ENCODE measurements at regions not wholly inside any gene's neighbourhood (a gene's known extent, or its start where the extent isn't known, plus 50 kb on each side); places are given as distances from the start of the nearest gene placed in this dataset.
"Not testable (repeated sequence)": the region's sequence is repeated elsewhere in the genome, so short reads cannot be mapped to it uniquely, and the experiment has no call there.

GRCh38 chr12:72753571-72753970 is 481.4 kb downstream of the TRHDE start:
- Histone ChIP-seq H3K27me3 (ENCODE audit: control insufficient read depth in 1 of 2, insufficient read depth in 2 of 2, low read length in 2 of 2) (no peaks in the 10 kb centered on the region), H3K27ac (ENCODE audit: low read depth in 1 of 2, low read length in 2 of 2) (no peak overlapping the region), H3K9me3 (ENCODE audit: control insufficient read depth in 1 of 2, insufficient read depth in 1 of 2, low read length in 2 of 2) (peaks cover 0 to 16% of the 10 kb centered on the region in 2 experiments), H3K4me1 (ENCODE audit: insufficient read depth, low read length) (no peaks in the 10 kb centered on the region), H3K4me3 (ENCODE audit: low read length) (no peak overlapping the region), H3K36me3 (ENCODE audit: insufficient read depth, low read length) (no peaks in the 10 kb centered on the region)
- Mint-ChIP-seq H3K36me3 (ENCODE audit: low read depth) (no peaks in the 10 kb centered on the region), H3K4me1 (ENCODE audit: low read depth) (no peaks in the 10 kb centered on the region), H3K27ac (no peak overlapping the region), H3K9me3 (peaks cover 9% of the 10 kb centered on the region), H3K4me3 (no peak overlapping the region), H3K27me3 (no peaks in the 10 kb centered on the region)
- intact Hi-C loops (cut with DNase I, micrococcal nuclease): no loop called here
- ATAC-seq (ENCODE audit: poor library complexity) (no peak), DNase-seq (no peak)
- POLR2A ChIA-PET: no interaction called here
- TF ChIP-seq CTCF (IDR thresholded peaks at IDR 0.05): no peak
- CTCF ChIA-PET: no interaction called here

DNA sequence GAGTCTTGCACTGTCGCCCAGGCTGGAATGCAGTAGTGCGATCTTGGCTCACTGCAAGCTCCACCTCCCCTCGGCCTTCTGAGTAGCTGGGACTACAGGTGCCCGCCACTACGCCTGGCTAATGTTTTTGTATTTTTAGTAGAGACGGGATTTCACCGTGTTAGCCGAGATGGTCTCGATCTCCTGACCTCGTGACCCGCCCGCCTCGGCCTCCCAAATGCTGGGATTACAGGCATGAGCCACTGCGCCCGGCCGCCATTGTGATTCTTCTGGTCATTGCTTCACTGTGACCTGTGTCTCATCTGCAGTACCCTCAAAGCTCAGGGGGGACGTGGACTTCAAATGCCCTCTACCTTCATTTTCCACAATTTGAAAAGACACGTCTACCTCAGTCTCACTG is 481.9 kb downstream of the TRHDE start:
- DNase-seq; H3K4me3 Mint-ChIP-seq; H3K36me3 Mint-ChIP-seq (ENCODE audit: low read depth); POLR2A ChIA-PET; H3K4me1 ChIP-seq (ENCODE audit: insufficient read depth, low read length); ATAC-seq (ENCODE audit: poor library complexity); H3K27ac Mint-ChIP-seq; CTCF ChIA-PET; H3K27ac ChIP-seq (ENCODE audit: low read depth in 1 of 2, low read length in 2 of 2); H3K4me1 Mint-ChIP-seq (ENCODE audit: low read depth); H3K4me3 ChIP-seq (ENCODE audit: low read length); intact Hi-C loops (cut with DNase I, micrococcal nuclease); H3K36me3 ChIP-seq (ENCODE audit: insufficient read depth, low read length); H3K27me3 Mint-ChIP-seq; H3K27me3 ChIP-seq (ENCODE audit: control insufficient read depth in 1 of 2, insufficient read depth in 2 of 2, low read length in 2 of 2): not testable (repeated sequence)
- H3K9me3 Mint-ChIP-seq: peaks cover 11% of the 10 kb centered on the region
- peaks cover 4 to 16% of the 10 kb centered on the region in 2 experiments for H3K9me3 ChIP-seq (ENCODE audit: control insufficient read depth in 1 of 2, insufficient read depth in 1 of 2, low read length in 2 of 2)

GRCh38 chr12:72766517-72766916 is 494.3 kb downstream of the TRHDE start:
- no peak overlapping the region for H3K4me3 Mint-ChIP-seq
- no peak overlapping the region for H3K27ac Mint-ChIP-seq
- Histone ChIP-seq H3K9me3 (ENCODE audit: control insufficient read depth in 1 of 2, insufficient read depth in 1 of 2, low read length in 2 of 2) (peaks cover 0 to 4% of the 10 kb centered on the region in 2 experiments), H3K27ac (ENCODE audit: low read depth in 1 of 2, low read length in 2 of 2) (no peak overlapping the region), H3K4me1 (ENCODE audit: insufficient read depth, low read length) (no peaks in the 10 kb centered on the region), H3K27me3 (ENCODE audit: control insufficient read depth in 1 of 2, insufficient read depth in 2 of 2, low read length in 2 of 2) (no peaks in the 10 kb centered on the region), H3K36me3 (ENCODE audit: insufficient read depth, low read length) (no peaks in the 10 kb centered on the region), H3K4me3 (ENCODE audit: low read length) (no peak overlapping the region)
- intact Hi-C loops (cut with DNase I, micrococcal nuclease): no loop called here
- DNase-seq (no peak), ATAC-seq (ENCODE audit: poor library complexity) (no peak)
- POLR2A ChIA-PET: no interaction called here
- no peaks in the 10 kb centered on the region for H3K36me3 Mint-ChIP-seq (ENCODE audit: low read depth)
- H3K27me3 Mint-ChIP-seq: no peaks in the 10 kb centered on the region
- CTCF ChIA-PET: no interaction called here
- no peak for TF ChIP-seq CTCF (IDR thresholded peaks at IDR 0.05)
- peaks cover 8% of the 10 kb centered on the region for H3K9me3 Mint-ChIP-seq
- no peaks in the 10 kb centered on the region for H3K4me1 Mint-ChIP-seq (ENCODE audit: low read depth)

- H3K9me3 ChIP-seq (ENCODE audit: control insufficient read depth in 1 of 2, insufficient read depth in 1 of 2, low read length in 2 of 2): no peaks in the 10 kb centered on the region
- no peaks in the 10 kb centered on the region for H3K4me1 ChIP-seq (ENCODE audit: insufficient read depth, low read length)
- ATAC-seq (ENCODE audit: poor library complexity) (no peak), DNase-seq (no peak)
- intact Hi-C loops (cut with DNase I, micrococcal nuclease): no loop called here
- H3K36me3 ChIP-seq (ENCODE audit: insufficient read depth, low read length): no peaks in the 10 kb centered on the region
- Mint-ChIP-seq H3K27me3 (no peaks in the 10 kb centered on the region), H3K4me1 (ENCODE audit: low read depth) (no peaks in the 10 kb centered on the region), H3K4me3 (no peak overlapping the region), H3K9me3 (peaks cover 9% of the 10 kb centered on the region), H3K27ac (no peak overlapping the region), H3K36me3 (ENCODE audit: low read depth) (no peaks in the 10 kb centered on the region)
- no peak overlapping the region for H3K4me3 ChIP-seq (ENCODE audit: low read length)
- H3K27ac ChIP-seq (ENCODE audit: low read depth in 1 of 2, low read length in 2 of 2): no peak overlapping the region
- POLR2A ChIA-PET: no interaction called here
- no peak for TF ChIP-seq CTCF (IDR thresholded peaks at IDR 0.05)
- CTCF ChIA-PET: no interaction called here
- H3K27me3 ChIP-seq (ENCODE audit: control insufficient read depth in 1 of 2, insufficient read depth in 2 of 2, low read length in 2 of 2): no peaks in the 10 kb centered on the region
These were observed 501.9 kb downstream of the TRHDE start for GRCh38 chr12:72774023-72774422.
